ENCODE measurements at regions not wholly inside any gene's neighbourhood (a gene's known extent, or its start where the extent isn't known, plus 50 kb on each side); places are given as distances from the start of the nearest gene placed in this dataset.

GRCh38 chr6:144997996-144998395 lies 712.9 kb downstream of the UTRN start:
- Histone ChIP-seq H3K4me1 (ENCODE audit: control insufficient read depth, insufficient read depth, low read length) (peaks cover 7% of the 10 kb centered on the region), H3K9me3 (ENCODE audit: control insufficient read depth, insufficient read depth, low read length) (no peaks in the 10 kb centered on the region)

GRCh38 chr6:144999127-144999526 lies 714.0 kb downstream of the UTRN start:
- Histone ChIP-seq H3K4me3 (ENCODE audit: low read depth, low read length) (no peak overlapping the region), H3K9me3 (ENCODE audit: control insufficient read depth, insufficient read depth, low read length) (no peaks in the 10 kb centered on the region), H3K9ac (ENCODE audit: low read depth, low read length) (no peak overlapping the region), H3K27ac (ENCODE audit: low read depth, low read length) (no peak overlapping the region), H3K36me3 (ENCODE audit: control insufficient read depth, insufficient read depth, low read length) (no peaks in the 10 kb centered on the region), H3K27me3 (ENCODE audit: control insufficient read depth, insufficient read depth, low read length) (no peaks in the 10 kb centered on the region), H3K4me1 (ENCODE audit: control insufficient read depth, insufficient read depth, low read length) (no peaks in the 10 kb centered on the region)

More at GRCh38 chr6:144997996-144998395, 712.9 kb downstream of the UTRN start:
- Histone ChIP-seq H3K4me3 (ENCODE audit: low read depth, low read length) (no peak overlapping the region), H3K27me3 (ENCODE audit: control insufficient read depth, insufficient read depth, low read length) (no peaks in the 10 kb centered on the region), H3K36me3 (ENCODE audit: control insufficient read depth, insufficient read depth, low read length) (no peaks in the 10 kb centered on the region), H3K9ac (ENCODE audit: low read depth, low read length) (no peak overlapping the region), H3K27ac (ENCODE audit: low read depth, low read length) (no peak overlapping the region)

GRCh38 chr6:145003145-145003544 lies 718.0 kb downstream of the UTRN start:
- no peak overlapping the region for H3K27ac ChIP-seq (ENCODE audit: low read depth, low read length)
- no peaks in the 10 kb centered on the region; the same call in 1 of the 2 replicates for H3K9me3 ChIP-seq (ENCODE audit: control insufficient read depth, insufficient read depth, low read length)
- peaks cover 13% of the 10 kb centered on the region; the same call in 1 of the 2 replicates for H3K4me1 ChIP-seq (ENCODE audit: control insufficient read depth, insufficient read depth, low read length)
- H3K4me3 ChIP-seq (ENCODE audit: low read depth, low read length): no peak overlapping the region
- H3K9ac ChIP-seq (ENCODE audit: low read depth, low read length): no peak overlapping the region
- no peaks in the 10 kb centered on the region for H3K27me3 ChIP-seq (ENCODE audit: control insufficient read depth, insufficient read depth, low read length)
- no peaks in the 10 kb centered on the region for H3K36me3 ChIP-seq (ENCODE audit: control insufficient read depth, insufficient read depth, low read length)

- Histone ChIP-seq H3K27me3 (ENCODE audit: control insufficient read depth, insufficient read depth, low read length) (no peaks in the 10 kb centered on the region), H3K4me1 (ENCODE audit: control insufficient read depth, insufficient read depth, low read length) (peaks cover 18% of the 10 kb centered on the region; the same call in 1 of the 2 replicates), H3K27ac (ENCODE audit: low read depth, low read length) (no peak overlapping the region), H3K36me3 (ENCODE audit: control insufficient read depth, insufficient read depth, low read length) (no peaks in the 10 kb centered on the region), H3K9ac (ENCODE audit: low read depth, low read length) (no peak overlapping the region), H3K9me3 (ENCODE audit: control insufficient read depth, insufficient read depth, low read length) (no peaks in the 10 kb centered on the region; the same call in 1 of the 2 replicates), H3K4me3 (ENCODE audit: low read depth, low read length) (no peak overlapping the region)
Observed at GRCh38 chr6:145006914-145007313, 721.8 kb downstream of the UTRN start.

- Histone ChIP-seq H3K27ac (ENCODE audit: low read depth, low read length) (no peak overlapping the region), H3K4me1 (ENCODE audit: control insufficient read depth, insufficient read depth, low read length) (peaks cover 24% of the 10 kb centered on the region), H3K9me3 (ENCODE audit: control insufficient read depth, insufficient read depth, low read length) (no peaks in the 10 kb centered on the region; the same call in 1 of the 2 replicates), H3K36me3 (ENCODE audit: control insufficient read depth, insufficient read depth, low read length) (no peaks in the 10 kb centered on the region), H3K4me3 (ENCODE audit: low read depth, low read length) (no peak overlapping the region), H3K27me3 (ENCODE audit: control insufficient read depth, insufficient read depth, low read length) (no peaks in the 10 kb centered on the region), H3K9ac (ENCODE audit: low read depth, low read length) (no peak overlapping the region)
Observed at GRCh38 chr6:145008715-145009114, 723.6 kb downstream of the UTRN start.

GRCh38 chr6:145009711-145010110 lies 724.6 kb downstream of the UTRN start:
- peaks cover 24% of the 10 kb centered on the region for H3K4me1 ChIP-seq (ENCODE audit: control insufficient read depth, insufficient read depth, low read length)
- H3K4me3 ChIP-seq (ENCODE audit: low read depth, low read length): no peak overlapping the region
- no peak overlapping the region for H3K9ac ChIP-seq (ENCODE audit: low read depth, low read length)

GRCh38 chr6:145012039-145012662 lies 723.2 kb downstream of the EPM2A start:
- Histone ChIP-seq H3K27me3 (ENCODE audit: control insufficient read depth, insufficient read depth, low read length) (no peaks in the 10 kb centered on the region), H3K27ac (ENCODE audit: low read depth, low read length) (no peak overlapping the region), H3K9ac (ENCODE audit: low read depth, low read length) (no peak overlapping the region), H3K4me1 (ENCODE audit: control insufficient read depth, insufficient read depth, low read length) (peaks cover 17% of the 10 kb centered on the region), H3K36me3 (ENCODE audit: control insufficient read depth, insufficient read depth, low read length) (no peaks in the 10 kb centered on the region), H3K4me3 (ENCODE audit: low read depth, low read length) (no peak overlapping the region), H3K9me3 (ENCODE audit: control insufficient read depth, insufficient read depth, low read length) (no peaks in the 10 kb centered on the region; the same call in 1 of the 2 replicates)

More at GRCh38 chr6:145009711-145010110, 724.6 kb downstream of the UTRN start:
- no peaks in the 10 kb centered on the region for H3K36me3 ChIP-seq (ENCODE audit: control insufficient read depth, insufficient read depth, low read length)
- H3K27me3 ChIP-seq (ENCODE audit: control insufficient read depth, insufficient read depth, low read length): no peaks in the 10 kb centered on the region
- no peaks in the 10 kb centered on the region; the same call in 1 of the 2 replicates for H3K9me3 ChIP-seq (ENCODE audit: control insufficient read depth, insufficient read depth, low read length)
- H3K27ac ChIP-seq (ENCODE audit: low read depth, low read length): no peak overlapping the region

GRCh38 chr6:145015739-145016558 lies 719.4 kb downstream of the EPM2A start:
- Histone ChIP-seq H3K27ac (ENCODE audit: low read depth, low read length) (peak overlapping the region; percentile 52), H3K36me3 (ENCODE audit: control insufficient read depth, insufficient read depth, low read length) (no peaks in the 10 kb centered on the region), H3K4me1 (ENCODE audit: control insufficient read depth, insufficient read depth, low read length) (peaks cover 11% of the 10 kb centered on the region), H3K9ac (ENCODE audit: low read depth, low read length) (no peak overlapping the region), H3K4me3 (ENCODE audit: low read depth, low read length) (no peak overlapping the region), H3K27me3 (ENCODE audit: control insufficient read depth, insufficient read depth, low read length) (no peaks in the 10 kb centered on the region), H3K9me3 (ENCODE audit: control insufficient read depth, insufficient read depth, low read length) (no peaks in the 10 kb centered on the region)

GRCh38 chr6:145017051-145017450 lies 718.3 kb downstream of the EPM2A start:
- H3K27me3 ChIP-seq (ENCODE audit: control insufficient read depth, insufficient read depth, low read length): no peaks in the 10 kb centered on the region
- no peak overlapping the region for H3K4me3 ChIP-seq (ENCODE audit: low read depth, low read length)

GRCh38 chr6:145017516-145017915 lies 717.8 kb downstream of the EPM2A start:
- H3K4me3 ChIP-seq (ENCODE audit: low read depth, low read length): no peak overlapping the region

More at GRCh38 chr6:145017051-145017450, 718.3 kb downstream of the EPM2A start:
- Histone ChIP-seq H3K27ac (ENCODE audit: low read depth, low read length) (no peak overlapping the region), H3K36me3 (ENCODE audit: control insufficient read depth, insufficient read depth, low read length) (no peaks in the 10 kb centered on the region), H3K9ac (ENCODE audit: low read depth, low read length) (no peak overlapping the region), H3K4me1 (ENCODE audit: control insufficient read depth, insufficient read depth, low read length) (peaks cover 5% of the 10 kb centered on the region), H3K9me3 (ENCODE audit: control insufficient read depth, insufficient read depth, low read length) (no peaks in the 10 kb centered on the region)

GRCh38 chr6:145018027-145018426 lies 717.3 kb downstream of the EPM2A start:
- no peak overlapping the region for H3K9ac ChIP-seq (ENCODE audit: low read depth, low read length)
- H3K4me1 ChIP-seq (ENCODE audit: control insufficient read depth, insufficient read depth, low read length): 0 out of 2 replicates have a peak, but pooled peaks cover under 1% of the 10 kb centered on the region
- no peaks in the 10 kb centered on the region for H3K9me3 ChIP-seq (ENCODE audit: control insufficient read depth, insufficient read depth, low read length)
- H3K27me3 ChIP-seq (ENCODE audit: control insufficient read depth, insufficient read depth, low read length): no peaks in the 10 kb centered on the region
- no peak overlapping the region for H3K4me3 ChIP-seq (ENCODE audit: low read depth, low read length)
- no peaks in the 10 kb centered on the region for H3K36me3 ChIP-seq (ENCODE audit: control insufficient read depth, insufficient read depth, low read length)
- no peak overlapping the region for H3K27ac ChIP-seq (ENCODE audit: low read depth, low read length)

More at GRCh38 chr6:145017516-145017915, 717.8 kb downstream of the EPM2A start:
- Histone ChIP-seq H3K9me3 (ENCODE audit: control insufficient read depth, insufficient read depth, low read length) (no peaks in the 10 kb centered on the region), H3K4me1 (ENCODE audit: control insufficient read depth, insufficient read depth, low read length) (no peaks in the 10 kb centered on the region; the same call in 1 of the 2 replicates), H3K36me3 (ENCODE audit: control insufficient read depth, insufficient read depth, low read length) (no peaks in the 10 kb centered on the region), H3K27ac (ENCODE audit: low read depth, low read length) (no peak overlapping the region), H3K9ac (ENCODE audit: low read depth, low read length) (no peak overlapping the region), H3K27me3 (ENCODE audit: control insufficient read depth, insufficient read depth, low read length) (no peaks in the 10 kb centered on the region)

All from HUES48 (cell line).